ENCODE measurements at regions not wholly inside any gene's neighbourhood (a gene's known extent, or its start where the extent isn't known, plus 50 kb on each side); places are given as distances from the start of the nearest gene placed in this dataset.
A peak's percentile ranks its signal among the peaks of the same experiment; 100 is the strongest.
"Not testable (repeated sequence)": the region's sequence is repeated elsewhere in the genome, so short reads cannot be mapped to it uniquely, and the experiment has no call there.

DNA sequence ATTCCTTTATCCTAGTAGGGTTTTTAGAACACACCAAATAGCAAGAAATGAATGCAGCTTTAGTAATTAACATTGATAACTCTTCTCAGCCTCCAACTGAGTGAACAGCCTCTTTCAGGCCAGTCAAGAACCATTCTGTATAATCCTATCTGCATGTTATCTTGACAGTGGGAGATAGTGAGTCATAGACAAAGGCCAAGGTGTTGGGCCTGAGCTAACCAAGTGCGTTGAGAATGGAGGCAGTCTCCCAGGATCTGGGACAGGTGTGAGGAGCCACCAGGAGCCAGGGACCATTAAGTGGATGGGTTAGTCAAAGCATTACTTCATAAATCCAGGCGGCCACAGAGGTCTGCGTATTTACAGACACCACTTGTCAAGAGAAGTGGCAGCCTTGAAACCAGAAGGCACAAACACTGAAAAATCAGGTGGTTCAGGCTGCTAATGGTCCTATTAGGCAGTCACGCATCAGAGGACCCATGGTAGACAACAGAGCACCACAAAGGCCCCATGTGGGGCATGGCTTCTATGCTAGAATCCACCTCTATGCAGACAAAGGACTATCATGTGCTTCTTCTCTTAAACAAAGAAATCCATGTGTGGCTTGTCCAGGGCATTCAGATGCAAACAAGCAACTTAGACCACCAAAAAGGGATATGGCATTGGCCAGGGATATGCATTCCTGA is 409.7 kb upstream of the PIK3R1 start:
- Histone ChIP-seq H3K4me3 (ENCODE audit: low read depth, low read length) (no peak overlapping the region), H3K27ac (ENCODE audit: low read depth, low read length) (no peak overlapping the region), H3K36me3 (ENCODE audit: insufficient read depth, low read length) (no peaks in the 10 kb centered on the region), H3K27me3 (ENCODE audit: insufficient read depth, low read length) (no peaks in the 10 kb centered on the region), H3K79me2 (ENCODE audit: control insufficient read depth, insufficient read depth, low read length, unreplicated experiment) (no peaks in the 10 kb centered on the region), H3K4me1 (ENCODE audit: control insufficient read depth, insufficient read depth, low read length, unreplicated experiment) (no peaks in the 10 kb centered on the region), H2AFZ (ENCODE audit: low read length, unreplicated experiment) (no peak overlapping the region)

GRCh38 chr5:67802766-67803165 is 412.8 kb upstream of the PIK3R1 start:
- H3K27me3 ChIP-seq (ENCODE audit: insufficient read depth, low read length) = no peaks in the 10 kb centered on the region
- no peak overlapping the region for H3K4me3 ChIP-seq (ENCODE audit: low read depth, low read length)
- H3K4me1 ChIP-seq (ENCODE audit: control insufficient read depth, insufficient read depth, low read length, unreplicated experiment) = peaks cover 14% of the 10 kb centered on the region
- H3K27ac ChIP-seq (ENCODE audit: low read depth, low read length) = no peak overlapping the region
- no peak overlapping the region for H2AFZ ChIP-seq (ENCODE audit: low read length, unreplicated experiment)
- H3K36me3 ChIP-seq (ENCODE audit: insufficient read depth, low read length) = no peaks in the 10 kb centered on the region
- H3K79me2 ChIP-seq (ENCODE audit: control insufficient read depth, insufficient read depth, low read length, unreplicated experiment) = no peaks in the 10 kb centered on the region

- Histone ChIP-seq H3K4me3 (ENCODE audit: low read depth, low read length) (no peak overlapping the region), H2AFZ (ENCODE audit: low read length, unreplicated experiment) (no peak overlapping the region), H3K79me2 (ENCODE audit: control insufficient read depth, insufficient read depth, low read length, unreplicated experiment) (no peaks in the 10 kb centered on the region), H3K27ac (ENCODE audit: low read depth, low read length) (peak overlapping the region; percentile 50), H3K4me1 (ENCODE audit: control insufficient read depth, insufficient read depth, low read length, unreplicated experiment) (peaks cover 14% of the 10 kb centered on the region), H3K36me3 (ENCODE audit: insufficient read depth, low read length) (no peaks in the 10 kb centered on the region), H3K27me3 (ENCODE audit: insufficient read depth, low read length) (no peaks in the 10 kb centered on the region)
Measured at GRCh38 chr5:67799732-67800234, 415.8 kb upstream of the PIK3R1 start.

DNA sequence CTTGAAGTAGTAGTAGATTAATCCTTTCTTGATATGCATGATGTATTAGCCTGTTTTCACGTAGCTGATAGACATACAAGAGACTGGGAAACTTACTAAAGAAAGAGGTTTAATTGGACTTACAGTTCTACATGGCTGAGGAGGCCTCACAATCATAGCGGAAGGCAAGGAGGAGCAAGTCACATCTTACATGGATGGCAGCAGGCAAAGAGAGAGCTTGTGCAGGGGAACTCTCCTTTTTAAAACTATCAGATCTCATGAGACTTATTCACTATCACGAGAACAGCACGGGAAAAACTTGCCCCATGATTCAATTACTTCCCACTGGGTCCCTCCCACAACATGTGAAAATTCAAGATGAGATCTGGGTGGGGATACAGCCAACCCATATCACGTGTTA is 417.1 kb upstream of the PIK3R1 start:
- H3K79me2 ChIP-seq (ENCODE audit: control insufficient read depth, insufficient read depth, low read length, unreplicated experiment); H3K27ac ChIP-seq (ENCODE audit: low read depth, low read length); H3K27me3 ChIP-seq (ENCODE audit: insufficient read depth, low read length); H3K4me3 ChIP-seq (ENCODE audit: low read depth, low read length); H3K36me3 ChIP-seq (ENCODE audit: insufficient read depth, low read length); H2AFZ ChIP-seq (ENCODE audit: low read length, unreplicated experiment): not testable (repeated sequence)
- H3K4me1 ChIP-seq (ENCODE audit: control insufficient read depth, insufficient read depth, low read length, unreplicated experiment) = peaks cover 14% of the 10 kb centered on the region

- no peak overlapping the region for H2AFZ ChIP-seq (ENCODE audit: low read length, unreplicated experiment)
Measured at GRCh38 chr5:67795781-67796477, 419.6 kb upstream of the PIK3R1 start.

DNA sequence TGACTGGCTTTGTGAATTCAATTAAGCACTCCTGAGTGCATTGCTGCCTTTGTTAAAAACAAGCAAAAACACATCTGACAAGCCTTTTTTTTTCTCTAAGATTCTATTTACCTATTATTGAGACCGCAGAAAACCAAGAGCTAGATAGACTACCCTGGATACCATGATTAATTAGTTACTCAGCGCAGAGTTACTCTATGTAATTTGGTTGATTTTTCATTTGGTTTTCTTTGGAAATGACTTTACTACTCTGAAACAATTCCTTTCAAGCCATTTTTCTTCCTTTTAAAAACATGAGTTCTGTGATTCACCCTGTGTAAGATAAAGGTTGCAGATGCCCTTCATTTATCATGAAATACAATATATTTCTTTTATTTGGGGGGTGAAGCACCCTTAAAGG is 421.6 kb upstream of the PIK3R1 start:
- Histone ChIP-seq H3K4me3 (ENCODE audit: low read depth, low read length) (no peak overlapping the region), H3K4me1 (ENCODE audit: control insufficient read depth, insufficient read depth, low read length, unreplicated experiment) (no peaks in the 10 kb centered on the region), H3K27me3 (ENCODE audit: insufficient read depth, low read length) (no peaks in the 10 kb centered on the region), H3K79me2 (ENCODE audit: control insufficient read depth, insufficient read depth, low read length, unreplicated experiment) (no peaks in the 10 kb centered on the region), H3K36me3 (ENCODE audit: insufficient read depth, low read length) (no peaks in the 10 kb centered on the region), H3K27ac (ENCODE audit: low read depth, low read length) (no peak overlapping the region), H2AFZ (ENCODE audit: low read length, unreplicated experiment) (no peak overlapping the region)

More at GRCh38 chr5:67795781-67796477, 419.6 kb upstream of the PIK3R1 start:
- H3K4me1 ChIP-seq (ENCODE audit: control insufficient read depth, insufficient read depth, low read length, unreplicated experiment) = peaks cover 14% of the 10 kb centered on the region
- H3K36me3 ChIP-seq (ENCODE audit: insufficient read depth, low read length) = no peaks in the 10 kb centered on the region
- H3K79me2 ChIP-seq (ENCODE audit: control insufficient read depth, insufficient read depth, low read length, unreplicated experiment) = no peaks in the 10 kb centered on the region
- H3K27ac ChIP-seq (ENCODE audit: low read depth, low read length) = no peak overlapping the region
- H3K27me3 ChIP-seq (ENCODE audit: insufficient read depth, low read length) = no peaks in the 10 kb centered on the region
- H3K4me3 ChIP-seq (ENCODE audit: low read depth, low read length) = no peak overlapping the region

DNA sequence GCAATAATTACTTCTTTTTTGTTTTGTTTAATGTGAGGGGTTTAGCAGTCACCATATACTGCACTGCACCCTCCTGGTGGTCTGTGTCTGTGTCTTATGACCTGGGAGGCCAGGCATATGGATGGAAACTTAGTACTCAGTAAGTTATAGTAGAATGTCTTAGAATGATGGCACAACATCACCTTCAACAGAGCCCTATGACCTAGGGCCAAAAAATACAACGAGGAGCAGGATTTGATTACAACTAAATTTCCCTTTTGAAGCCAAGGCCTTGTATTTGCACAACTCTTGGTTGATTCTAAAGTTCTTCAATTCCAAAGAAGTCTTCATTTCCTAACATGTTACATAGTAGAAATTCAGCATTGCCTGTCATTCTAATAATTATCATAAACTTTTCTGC is 422.1 kb upstream of the PIK3R1 start:
- no peak overlapping the region for H3K27ac ChIP-seq (ENCODE audit: low read depth, low read length)
- no peaks in the 10 kb centered on the region for H3K36me3 ChIP-seq (ENCODE audit: insufficient read depth, low read length)

GRCh38 chr5:67792891-67793290 is 422.7 kb upstream of the PIK3R1 start:
- Histone ChIP-seq H3K4me3 (ENCODE audit: low read depth, low read length) (no peak overlapping the region), H3K27me3 (ENCODE audit: insufficient read depth, low read length) (no peaks in the 10 kb centered on the region), H3K79me2 (ENCODE audit: control insufficient read depth, insufficient read depth, low read length, unreplicated experiment) (no peaks in the 10 kb centered on the region), H3K36me3 (ENCODE audit: insufficient read depth, low read length) (no peaks in the 10 kb centered on the region), H3K27ac (ENCODE audit: low read depth, low read length) (no peak overlapping the region), H2AFZ (ENCODE audit: low read length, unreplicated experiment) (no peak overlapping the region), H3K4me1 (ENCODE audit: control insufficient read depth, insufficient read depth, low read length, unreplicated experiment) (no peaks in the 10 kb centered on the region)

More for the DNA sequence above, 422.1 kb upstream of the PIK3R1 start:
- Histone ChIP-seq H2AFZ (ENCODE audit: low read length, unreplicated experiment) (no peak overlapping the region), H3K27me3 (ENCODE audit: insufficient read depth, low read length) (no peaks in the 10 kb centered on the region), H3K4me1 (ENCODE audit: control insufficient read depth, insufficient read depth, low read length, unreplicated experiment) (no peaks in the 10 kb centered on the region), H3K79me2 (ENCODE audit: control insufficient read depth, insufficient read depth, low read length, unreplicated experiment) (no peaks in the 10 kb centered on the region), H3K4me3 (ENCODE audit: low read depth, low read length) (no peak overlapping the region)

GRCh38 chr5:67790390-67790789 is 425.2 kb upstream of the PIK3R1 start:
- no peak overlapping the region for H3K27ac ChIP-seq (ENCODE audit: low read depth, low read length)
- H3K4me3 ChIP-seq (ENCODE audit: low read depth, low read length) = no peak overlapping the region
- no peak overlapping the region for H2AFZ ChIP-seq (ENCODE audit: low read length, unreplicated experiment)
- H3K4me1 ChIP-seq (ENCODE audit: control insufficient read depth, insufficient read depth, low read length, unreplicated experiment) = no peaks in the 10 kb centered on the region
- no peaks in the 10 kb centered on the region for H3K79me2 ChIP-seq (ENCODE audit: control insufficient read depth, insufficient read depth, low read length, unreplicated experiment)
- no peaks in the 10 kb centered on the region for H3K36me3 ChIP-seq (ENCODE audit: insufficient read depth, low read length)
- H3K27me3 ChIP-seq (ENCODE audit: insufficient read depth, low read length) = no peaks in the 10 kb centered on the region

DNA sequence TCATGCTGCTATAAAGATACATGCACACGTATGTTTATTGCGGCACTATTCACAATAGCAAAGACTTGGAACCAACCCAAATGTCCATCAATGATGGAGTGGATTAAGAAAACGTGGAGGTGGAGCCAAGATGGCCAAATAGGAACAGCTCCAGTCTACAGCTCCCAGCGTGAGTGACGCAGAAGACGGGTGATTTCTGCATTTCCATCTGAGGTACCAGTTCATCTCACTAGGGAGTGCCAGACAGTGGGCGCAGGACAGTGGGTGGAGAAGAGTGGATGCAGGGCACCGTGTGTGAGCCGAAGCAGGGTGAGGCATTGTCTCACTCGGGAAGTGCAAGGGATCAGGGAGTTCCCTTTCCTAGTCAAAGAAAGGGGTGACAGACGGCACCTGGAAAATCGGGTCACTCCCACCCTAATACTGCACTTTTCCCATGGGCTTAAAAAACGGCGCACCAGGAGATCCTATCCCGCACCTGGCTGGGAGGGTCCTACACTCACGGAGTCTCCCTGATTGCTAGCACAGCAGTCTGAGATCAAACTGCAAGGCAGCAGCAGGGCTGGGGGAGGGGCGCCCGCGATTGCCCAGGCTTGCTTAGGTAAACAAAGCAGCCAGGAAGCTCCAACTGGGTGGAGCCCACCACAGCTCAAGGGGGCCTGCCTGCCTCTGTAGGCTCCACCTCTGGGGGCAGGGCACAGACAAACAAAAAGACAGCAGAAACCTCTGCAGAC is 435.5 kb upstream of the PIK3R1 start:
- not testable (repeated sequence) for H3K36me3 ChIP-seq (ENCODE audit: insufficient read depth, low read length); H3K27me3 ChIP-seq (ENCODE audit: insufficient read depth, low read length); H3K79me2 ChIP-seq (ENCODE audit: control insufficient read depth, insufficient read depth, low read length, unreplicated experiment); H3K4me3 ChIP-seq (ENCODE audit: low read depth, low read length); H2AFZ ChIP-seq (ENCODE audit: low read length, unreplicated experiment); H3K4me1 ChIP-seq (ENCODE audit: control insufficient read depth, insufficient read depth, low read length, unreplicated experiment); H3K27ac ChIP-seq (ENCODE audit: low read depth, low read length)
